RWPE2 (cell line): ENCODE measurements at regions not wholly inside any gene's neighbourhood (a gene's known extent, or its start where the extent isn't known, plus 50 kb on each side); places are given as distances from the start of the nearest gene placed in this dataset.

ENCODE experiments used
- ATAC-seq: fragments of 200-7000 bp; cut with Tn5 transposase; 3 replicates; pipeline ENCODE4 v1.9.1; 2021; ENCODE audit warnings: low read depth
- DNase-seq: peaks from one replicate; pipeline ENCODE4 v3.0.0-alpha.2; 2020; ENCODE audit warnings: low spot score
- H3K27ac ChIP-seq: fragments of 450-650 bp; 2 replicates; pipeline ENCODE4 v1.5.1; 2017; ENCODE audit warnings: mild to moderate bottlenecking; ENCODE audit not compliant: poor library complexity, severe bottlenecking
- H3K27me3 ChIP-seq: fragments of 250-450 bp; sonication (Bioruptor Pico); 2 replicates; pipeline ENCODE4 v1.5.1; 2021; ENCODE audit warnings: mild to moderate bottlenecking, moderate library complexity; ENCODE audit not compliant: insufficient read depth, poor library complexity, severe bottlenecking
- H3K36me3 ChIP-seq: fragments of 250-450 bp; sonication (Bioruptor Pico); 2 replicates; pipeline ENCODE4 v1.5.1; 2020; ENCODE audit warnings: low read depth, mild to moderate bottlenecking, moderate library complexity
- H3K4me1 ChIP-seq: fragments of 250-450 bp; sonication (Bioruptor Pico); 2 replicates; pipeline ENCODE4 v1.5.1; 2021; ENCODE audit warnings: mild to moderate bottlenecking, moderate library complexity; ENCODE audit not compliant: insufficient read depth, poor library complexity, severe bottlenecking
- H3K4me3 ChIP-seq: fragments of 250-450 bp; sonication (Bioruptor Pico); 2 replicates; pipeline ENCODE4 v1.5.1; 2021; ENCODE audit warnings: mild to moderate bottlenecking, moderate library complexity; ENCODE audit not compliant: severe bottlenecking
- H3K9me3 ChIP-seq: fragments of 250-450 bp; sonication (Bioruptor Pico); 2 replicates; pipeline ENCODE4 v1.5.1; 2021; ENCODE audit warnings: mild to moderate bottlenecking, moderate library complexity; ENCODE audit not compliant: severe bottlenecking
- CTCF ChIP-seq: fragments of 450-650 bp; IDR thresholded peaks from one replicate; pipeline ENCODE4 v1.5.1; 2017; ENCODE audit warnings: mild to moderate bottlenecking, moderate library complexity; ENCODE audit not compliant: poor library complexity, severe bottlenecking

- H3K36me3 ChIP-seq: no peaks in the 10 kb centered on the region
- no peak for TF ChIP-seq CTCF
- ATAC-seq (no peak), DNase-seq (no peak)
- no peaks in the 10 kb centered on the region for H3K9me3 ChIP-seq
- no peaks in the 10 kb centered on the region for H3K4me1 ChIP-seq
- H3K4me3 ChIP-seq: no peak overlapping the region
- no peak overlapping the region for H3K27ac ChIP-seq
- no peaks in the 10 kb centered on the region for H3K27me3 ChIP-seq
Measured at GRCh38 chr1:227396539-227397353, 78.5 kb upstream of the CDC42BPA start.

- no peak for DNase-seq
- Histone ChIP-seq H3K27me3 (no peaks in the 10 kb centered on the region), H3K4me1 (no peaks in the 10 kb centered on the region), H3K4me3 (no peak overlapping the region), H3K9me3 (no peaks in the 10 kb centered on the region), H3K36me3 (no peaks in the 10 kb centered on the region), H3K27ac (no peak overlapping the region)
- no peak for TF ChIP-seq CTCF
- no peak for ATAC-seq
Measured at GRCh38 chr1:227395426-227396028, 77.2 kb upstream of the CDC42BPA start.

DNA sequence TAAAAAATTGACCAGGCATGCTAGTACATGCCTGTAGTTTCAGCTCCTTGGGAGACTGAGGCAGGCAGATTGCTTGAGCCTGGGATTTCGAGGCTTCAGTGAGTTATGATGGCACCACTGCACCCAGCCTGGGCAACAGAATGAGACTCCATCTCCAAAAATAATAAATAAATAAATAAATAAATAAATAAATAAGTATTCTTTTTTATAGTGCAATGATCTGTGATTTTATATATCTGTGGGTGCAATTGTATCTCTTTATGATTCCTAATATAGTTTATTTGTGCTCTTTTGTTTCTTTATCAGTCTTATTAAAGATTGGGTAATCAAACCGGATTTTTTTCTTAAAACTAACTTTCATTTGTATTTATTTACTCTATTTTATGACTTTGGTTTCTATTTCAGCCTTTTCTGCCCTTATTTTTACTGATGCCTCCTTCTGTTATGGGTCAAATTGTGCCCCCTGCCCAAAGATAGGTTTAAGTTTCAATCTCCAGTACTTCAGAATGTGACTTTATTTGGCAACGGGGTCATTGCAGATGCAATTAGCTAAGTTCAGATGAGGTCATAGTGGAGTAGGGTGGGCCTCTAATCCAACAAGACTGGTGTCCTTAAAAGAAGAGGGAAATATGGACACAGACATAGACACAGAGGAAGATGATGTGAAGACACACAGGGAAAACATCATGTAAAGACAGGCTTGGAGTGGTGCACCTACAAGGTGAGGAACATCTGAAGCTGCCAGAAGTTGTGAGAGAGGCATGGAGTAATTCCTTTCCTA lies 74.9 kb upstream of the CDC42BPA start:
- no peaks in the 10 kb centered on the region for H3K27me3 ChIP-seq

GRCh38 chr1:227391879-227392278 lies 73.6 kb upstream of the CDC42BPA start:
- ATAC-seq (no peak), DNase-seq (no peak)
- Histone ChIP-seq H3K9me3 (no peaks in the 10 kb centered on the region), H3K27me3 (no peaks in the 10 kb centered on the region), H3K36me3 (no peaks in the 10 kb centered on the region), H3K27ac (no peak overlapping the region), H3K4me1 (no peaks in the 10 kb centered on the region), H3K4me3 (no peak overlapping the region)
- TF ChIP-seq CTCF: no peak

More for the DNA sequence above, 74.9 kb upstream of the CDC42BPA start:
- Histone ChIP-seq H3K4me3 (no peak overlapping the region), H3K4me1 (no peaks in the 10 kb centered on the region), H3K9me3 (no peaks in the 10 kb centered on the region), H3K27ac (no peak overlapping the region), H3K36me3 (no peaks in the 10 kb centered on the region)
- ATAC-seq (no peak), DNase-seq (no peak)
- no peak for TF ChIP-seq CTCF
